CD14-positive monocyte (primary cell): ENCODE measurements at regions not wholly inside any gene's neighbourhood (a gene's known extent, or its start where the extent isn't known, plus 50 kb on each side); places are given as distances from the start of the nearest gene placed in this dataset.

Source experiments
- DNase-seq, 3 donors: peaks; one replicate each; pipeline ENCODE4 v3.0.0-alpha.2; 2011 to 2022
- H2AFZ ChIP-seq: 2 replicates; pipeline ENCODE4 v1.6.0; 2012; ENCODE audit warnings: mild to moderate bottlenecking, low read depth, low read length, inconsistent platforms; ENCODE audit not compliant: insufficient read depth, poor library complexity, severe bottlenecking
- H3K27ac ChIP-seq, 2 donors: 1 replicate in 1 of 2; 2 replicates in 1 of 2; pipeline ENCODE4 v1.5.1; 2012 to 2013; ENCODE audit warnings: low read length in 2 of 2, control low read depth in 1 of 2, inconsistent platforms in 1 of 2, low read depth in 1 of 2, mild to moderate bottlenecking in 1 of 2
- H3K27me3 ChIP-seq, 2 donors: one replicate each; pipeline versions ENCODE4 v1.6.0 to v1.6.1; 2011 to 2013; ENCODE audit warnings: low read length in 2 of 2; ENCODE audit not compliant: control insufficient read depth in 2 of 2, insufficient read depth in 2 of 2
- H3K36me3 ChIP-seq, 2 donors: replicated peaks in 1 of 2; 1 replicate in 1 of 2; 2 replicates in 1 of 2; pipeline versions ENCODE4 v1.5.1 to v1.6.1; 2012 to 2013; ENCODE audit warnings: low read length in 2 of 2, control low read depth in 1 of 2, inconsistent platforms in 1 of 2, mild to moderate bottlenecking in 1 of 2; ENCODE audit not compliant: insufficient read depth in 2 of 2, control insufficient read depth in 1 of 2
- H3K4me1 ChIP-seq, 2 donors: 1 replicate in 1 of 2; 2 replicates in 1 of 2; pipeline versions ENCODE4 v1.5.1 to v1.6.1; 2012 to 2013; ENCODE audit warnings: low read length in 2 of 2, control low read depth in 1 of 2, inconsistent platforms in 1 of 2, mild to moderate bottlenecking in 1 of 2, moderate library complexity in 1 of 2; ENCODE audit not compliant: insufficient read depth in 2 of 2, control insufficient read depth in 1 of 2
- H3K4me2 ChIP-seq: replicated peaks from 2 replicates; pipeline ENCODE3; 2012; ENCODE audit warnings: low read length, moderate library complexity, mild to moderate bottlenecking; ENCODE audit not compliant: poor library complexity, severe bottlenecking; ENCODE audit errors: extremely low read depth
- H3K4me3 ChIP-seq, 3 experiments: fragments of 200-600 bp in 1 of 3; sonication (generic) in 1 of 3; replicated peaks in 1 of 3; 1 replicate in 2 of 3; 2 replicates in 1 of 3; pipeline ENCODE4 v1.5.1; 2011 to 2013; ENCODE audit warnings: low read length in 3 of 3, mild to moderate bottlenecking in 3 of 3, control low read depth in 2 of 3, low read depth in 2 of 3, inconsistent platforms in 1 of 3, moderate library complexity in 1 of 3
- H3K79me2 ChIP-seq: 2 replicates; pipeline ENCODE4 v1.6.0; 2012; ENCODE audit warnings: mild to moderate bottlenecking, control low read depth, inconsistent platforms, low read length, moderate library complexity; ENCODE audit not compliant: insufficient read depth
- H3K9ac ChIP-seq: 2 replicates; pipeline ENCODE4 v1.6.0; 2017; ENCODE audit warnings: low read length, mild to moderate bottlenecking; ENCODE audit not compliant: insufficient read depth, poor library complexity, severe bottlenecking
- H3K9me3 ChIP-seq, 2 donors: replicated peaks in 1 of 2; 1 replicate in 1 of 2; 2 replicates in 1 of 2; pipeline versions ENCODE4 v1.5.1 to v1.6.1; 2012 to 2013; ENCODE audit warnings: low read length in 2 of 2, control low read depth in 1 of 2; ENCODE audit not compliant: control insufficient read depth in 1 of 2, insufficient read depth in 1 of 2
- H4K20me1 ChIP-seq: 2 replicates; pipeline ENCODE4 v1.6.0; 2012; ENCODE audit warnings: mild to moderate bottlenecking, low read length, control low read depth, moderate library complexity; ENCODE audit not compliant: insufficient read depth
- H3K27ac Mint-ChIP-seq, 7 donors: one replicate each; pipeline ENCODE4 v1.8.0; 2020; ENCODE audit warnings: mild to moderate bottlenecking in 7 of 7, mixed read lengths in 7 of 7, moderate library complexity in 6 of 7, inconsistent platforms in 2 of 7
- H3K27me3 Mint-ChIP-seq, 3 donors: one replicate each; pipeline ENCODE4 v1.8.0; 2021 to 2022; ENCODE audit warnings: low read depth in 3 of 3, mild to moderate bottlenecking in 3 of 3, mixed read lengths in 3 of 3, moderate library complexity in 3 of 3, inconsistent platforms in 1 of 3
- H3K36me3 Mint-ChIP-seq, 2 donors: one replicate each; pipeline ENCODE4 v1.8.0; 2020; ENCODE audit warnings: mixed read lengths in 2 of 2, inconsistent platforms in 1 of 2, mild to moderate bottlenecking in 1 of 2
- H3K4me1 Mint-ChIP-seq: one replicate; pipeline ENCODE4 v1.8.0; 2020; ENCODE audit warnings: mild to moderate bottlenecking, mixed read lengths
- H3K4me3 Mint-ChIP-seq, 2 donors: one replicate each; pipeline ENCODE4 v1.8.0; 2020; ENCODE audit warnings: mild to moderate bottlenecking in 2 of 2, mixed read lengths in 2 of 2, moderate library complexity in 1 of 2
- H3K9me3 Mint-ChIP-seq, 7 donors: one replicate each; pipeline ENCODE4 v1.8.0; 2020 to 2022; ENCODE audit warnings: mixed read lengths in 7 of 7, mild to moderate bottlenecking in 6 of 7, moderate library complexity in 6 of 7, inconsistent platforms in 2 of 7
- CTCF ChIP-seq: fragments of 200-600 bp; IDR thresholded peaks from one replicate; pipeline ENCODE4 v1.8.0; 2022; ENCODE audit warnings: antibody characterized with exemption, mild to moderate bottlenecking
- WGBS: methylation state at CpG from one replicate; pipeline ENCODE4 v1.1.5; 2013; ENCODE audit warnings: missing lambda C conversion rate; ENCODE audit not compliant: insufficient coverage; 5-methylcytosine and 5-hydroxymethylcytosine counted together
- intact Hi-C, 2 donors: fragments of 100-400 bp; cut with micrococcal nuclease; formaldehyde crosslinking; loops; one replicate each; pipeline versions ENCODE4 v1.15.0 to v1.15.1; 2023

GRCh38 chr3:181969925-181970324 is 258.2 kb downstream of the SOX2 start:
- Histone ChIP-seq H3K36me3 (no peaks in the 10 kb centered on the region), H3K9me3 (no peaks in the 10 kb centered on the region), H3K4me1 (no peaks in the 10 kb centered on the region), H3K79me2 (no peaks in the 10 kb centered on the region), H4K20me1 (no peaks in the 10 kb centered on the region), H2AFZ (no peak overlapping the region), H3K27me3 (no peaks in the 10 kb centered on the region), H3K4me2 (no peak overlapping the region), H3K9ac (no peak overlapping the region), H3K4me3 (no peak overlapping the region), H3K27ac (no peak overlapping the region)
- Mint-ChIP-seq H3K4me1 (no peaks in the 10 kb centered on the region), H3K36me3 (no peaks in the 10 kb centered on the region), H3K9me3 (peaks cover 0 to 2% (median 0%) of the 10 kb centered on the region in 7 donors), H3K27me3 (peaks cover 0 to 2% (median 0%) of the 10 kb centered on the region in 3 donors), H3K27ac (no peak overlapping the region), H3K4me3 (no peak overlapping the region)
- no CpG with 5 or more reads among the region's 3 CpGs for WGBS
- intact Hi-C loops = no loop called here
- no peak for DNase-seq
- no peak for TF ChIP-seq CTCF

GRCh38 chr3:181971424-181971823 is 259.7 kb downstream of the SOX2 start:
- H3K27me3 Mint-ChIP-seq = peaks cover 0 to 2% (median 0%) of the 10 kb centered on the region in 3 donors
- Histone ChIP-seq H3K9me3 (no peaks in the 10 kb centered on the region), H3K36me3 (no peaks in the 10 kb centered on the region), H4K20me1 (no peaks in the 10 kb centered on the region), H3K27me3 (no peaks in the 10 kb centered on the region), H3K27ac (no peak overlapping the region), H3K4me3 (no peak overlapping the region), H2AFZ (no peak overlapping the region), H3K9ac (no peak overlapping the region), H3K4me1 (no peaks in the 10 kb centered on the region), H3K79me2 (no peaks in the 10 kb centered on the region), H3K4me2 (no peak overlapping the region)
- no peak for DNase-seq
- H3K4me1 Mint-ChIP-seq = no peaks in the 10 kb centered on the region
- no peaks in the 10 kb centered on the region for H3K36me3 Mint-ChIP-seq
- WGBS = no CpG with 5 or more reads among the region's 2 CpGs
- H3K4me3 Mint-ChIP-seq = no peak overlapping the region
- peaks cover 0 to 2% (median 0%) of the 10 kb centered on the region in 7 donors for H3K9me3 Mint-ChIP-seq
- no peak overlapping the region for H3K27ac Mint-ChIP-seq
- intact Hi-C loops = no loop called here
- no peak for TF ChIP-seq CTCF
